ENCODE measurements at regions not wholly inside any gene's neighbourhood (a gene's known extent, or its start where the extent isn't known, plus 50 kb on each side); places are given as distances from the start of the nearest gene placed in this dataset.

- Histone ChIP-seq H3K9me3 (ENCODE audit: control insufficient read depth, insufficient read depth, low read depth, low read length) (no peaks in the 10 kb centered on the region), H3K4me1 (ENCODE audit: control insufficient read depth, insufficient read depth, low read length) (no peaks in the 10 kb centered on the region), H3K27ac (ENCODE audit: extremely low read depth, low read depth, low read length) (no peak overlapping the region), H3K4me3 (ENCODE audit: low read depth, low read length) (no peak overlapping the region), H3K36me3 (ENCODE audit: control insufficient read depth in 2 of 2, insufficient read depth in 1 of 2, low read length in 2 of 2) (no peaks in the 10 kb centered on the region)
- POLR2A ChIA-PET, result no interaction called here
- CTCF ChIA-PET, result interaction anchor here (0.7 to 1.0 kb wide), 2 partner anchors 9 to 26 kb away, joined by 3 read pairs; no protein-coding TSS in a partner anchor
- no peak for TF ChIP-seq ZNF146 (tag by site-specific recombination; IDR thresholded peaks at IDR 0.05)
- TF ChIP-seq ZEB2 (tag by site-specific recombination; IDR thresholded peaks at IDR 0.05), result no peak
- no peak for TF ChIP-seq GFI1B (tag by site-specific recombination; IDR thresholded peaks at IDR 0.05)
- TF ChIP-seq ZNF596 (tag by site-specific recombination; IDR thresholded peaks at IDR 0.05), result no peak
- TF ChIP-seq ZNF433 (tag by site-specific recombination; IDR thresholded peaks at IDR 0.05; ENCODE audit: low read depth), result no peak
- no peak for TF ChIP-seq ZNF10 (tag by site-specific recombination; IDR thresholded peaks at IDR 0.05)
- no peak for TF ChIP-seq PRDM4 (tag by site-specific recombination; IDR thresholded peaks at IDR 0.05)
- no peak for TF ChIP-seq TSHZ1 (tag by site-specific recombination; IDR thresholded peaks at IDR 0.05; ENCODE audit: borderline replicate concordance)
- no peak for TF ChIP-seq ZNF792 (tag by site-specific recombination; IDR thresholded peaks at IDR 0.05)
- TF ChIP-seq ZNF747 (tag by site-specific recombination; IDR thresholded peaks at IDR 0.05), result no peak
Observed at GRCh38 chr4:148686449-148686848, 244.2 kb upstream of the NR3C2 start.

GRCh38 chr4:148684638-148685037, 242.4 kb upstream of the NR3C2 start:
- POLR2A ChIA-PET, result no interaction called here
- Histone ChIP-seq H3K4me3 (ENCODE audit: low read depth, low read length) (no peak overlapping the region), H3K36me3 (ENCODE audit: control insufficient read depth in 2 of 2, insufficient read depth in 1 of 2, low read length in 2 of 2) (no peaks in the 10 kb centered on the region), H3K27ac (ENCODE audit: extremely low read depth, low read depth, low read length) (no peak overlapping the region), H3K9me3 (ENCODE audit: control insufficient read depth, insufficient read depth, low read depth, low read length) (no peaks in the 10 kb centered on the region), H3K4me1 (ENCODE audit: control insufficient read depth, insufficient read depth, low read length) (no peaks in the 10 kb centered on the region)
- CTCF ChIA-PET, result interaction anchor here (0.8 kb wide), 1 partner anchor 9 kb away, joined by 3 read pairs; no protein-coding TSS in a partner anchor
- TF ChIP-seq REPIN1 (tag by site-specific recombination; IDR thresholded peaks at IDR 0.05; ENCODE audit: low read depth), result no peak
- no peak for TF ChIP-seq ZSCAN4 (tag by site-specific recombination; IDR thresholded peaks at IDR 0.05)
- TF ChIP-seq ZNF664 (tag by site-specific recombination; IDR thresholded peaks at IDR 0.05), result no peak
- TF ChIP-seq ZNF639 (tag by site-specific recombination; IDR thresholded peaks at IDR 0.05), result no peak
- no peak for TF ChIP-seq PRDM2 (tag by site-specific recombination; IDR thresholded peaks at IDR 0.05; ENCODE audit: borderline replicate concordance)
- TF ChIP-seq ZNF585B (tag by site-specific recombination; IDR thresholded peaks at IDR 0.05), result no peak
- TF ChIP-seq ZBTB26 (tag by site-specific recombination; optimal IDR thresholded peaks at IDR 0.05), result no peak
- no peak for TF ChIP-seq ZSCAN23 (tag by site-specific recombination; IDR thresholded peaks at IDR 0.05)
- TF ChIP-seq ZNF560 (tag by site-specific recombination; IDR thresholded peaks at IDR 0.05; ENCODE audit: borderline replicate concordance), result no peak
- TF ChIP-seq KLF9 (tag by site-specific recombination; IDR thresholded peaks at IDR 0.05; ENCODE audit: low read depth), result no peak
